ENCODE measurements at regions not wholly inside any gene's neighbourhood (a gene's known extent, or its start where the extent isn't known, plus 50 kb on each side); places are given as distances from the start of the nearest gene placed in this dataset.

- DNase-seq (ENCODE audit: low spot score) = no peak
These were observed 846.5 kb downstream of the TYW1 start for GRCh38 chr7:67843001-67843565.

DNA sequence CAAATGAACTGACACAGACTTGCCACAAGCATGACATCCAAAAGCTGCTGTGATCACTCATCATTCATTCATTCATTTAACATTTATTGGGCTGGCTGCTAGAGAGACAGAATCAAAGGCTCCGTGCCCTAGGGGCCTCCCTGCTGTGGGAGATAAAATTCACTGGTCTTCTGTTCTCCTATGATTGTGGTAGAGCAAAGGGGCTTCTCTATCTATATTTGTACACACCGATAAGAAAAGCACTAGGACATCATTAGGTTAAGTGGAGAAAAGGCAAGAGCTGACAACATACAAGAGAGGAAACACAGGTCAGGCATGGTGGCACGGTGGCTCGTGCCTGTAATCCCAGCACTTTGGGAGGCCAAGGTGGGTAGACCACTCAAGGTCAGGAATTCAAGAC is 847.0 kb downstream of the TYW1 start:
- no peak for DNase-seq (ENCODE audit: low spot score)

- no peak for DNase-seq (ENCODE audit: low spot score)
These were observed 850.6 kb downstream of the TYW1 start for GRCh38 chr7:67847092-67847787.

GRCh38 chr7:67854221-67855178 is 857.9 kb downstream of the TYW1 start:
- no peak for DNase-seq (ENCODE audit: low spot score)

- no peak for DNase-seq (ENCODE audit: low spot score)
These were observed 858.7 kb downstream of the TYW1 start for GRCh38 chr7:67855322-67855721.

DNA sequence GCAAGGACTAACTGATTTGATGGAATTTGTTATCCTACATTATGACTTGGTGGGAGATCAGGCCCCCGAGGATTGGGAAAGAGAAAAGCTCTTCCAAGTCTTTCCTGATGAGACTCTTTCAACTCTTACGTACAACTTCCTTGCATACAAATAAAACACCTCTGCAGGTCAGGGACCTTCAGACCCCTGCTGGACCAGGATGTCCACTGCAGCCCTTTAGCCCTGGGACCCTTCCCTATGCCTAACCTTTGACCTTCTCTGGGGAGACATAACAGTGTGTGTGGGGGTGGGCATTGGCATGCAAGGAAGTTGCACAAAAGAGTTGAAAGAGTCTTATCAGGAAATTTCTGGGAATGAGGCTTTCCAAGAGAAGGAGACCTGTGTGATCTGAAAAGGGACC is 859.4 kb downstream of the TYW1 start:
- no peak for DNase-seq (ENCODE audit: low spot score)

DNA sequence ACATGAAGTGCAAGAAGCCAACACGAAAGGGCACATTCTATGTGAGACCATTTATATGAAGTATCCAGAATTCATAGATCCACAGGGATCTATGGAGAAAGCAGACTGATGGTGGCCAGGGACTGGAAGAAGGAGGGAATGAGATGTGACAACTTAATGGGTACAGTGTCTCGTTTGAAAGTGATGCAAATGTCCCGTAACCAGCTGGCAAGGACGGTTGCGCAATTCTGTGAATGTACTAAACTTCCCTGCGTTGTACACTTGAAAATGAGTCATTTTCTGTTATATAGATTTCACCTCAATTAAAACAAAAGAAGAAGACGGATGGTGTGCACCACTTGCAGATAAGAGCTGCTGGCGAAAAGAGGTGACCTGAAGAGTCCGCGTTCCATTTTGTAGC is 861.1 kb downstream of the TYW1 start:
- DNase-seq (ENCODE audit: low spot score) = no peak

GRCh38 chr7:67858931-67859330 is 862.3 kb downstream of the TYW1 start:
- DNase-seq (ENCODE audit: low spot score) = no peak

GRCh38 chr7:67863911-67864310 is 867.3 kb downstream of the TYW1 start:
- DNase-seq (ENCODE audit: low spot score) = no peak

- no peak for DNase-seq (ENCODE audit: low spot score)
These were observed 869.4 kb downstream of the TYW1 start for GRCh38 chr7:67866054-67866453.

- no peak for DNase-seq (ENCODE audit: low spot score)
These were observed 870.2 kb downstream of the TYW1 start for GRCh38 chr7:67866812-67867211.

DNA sequence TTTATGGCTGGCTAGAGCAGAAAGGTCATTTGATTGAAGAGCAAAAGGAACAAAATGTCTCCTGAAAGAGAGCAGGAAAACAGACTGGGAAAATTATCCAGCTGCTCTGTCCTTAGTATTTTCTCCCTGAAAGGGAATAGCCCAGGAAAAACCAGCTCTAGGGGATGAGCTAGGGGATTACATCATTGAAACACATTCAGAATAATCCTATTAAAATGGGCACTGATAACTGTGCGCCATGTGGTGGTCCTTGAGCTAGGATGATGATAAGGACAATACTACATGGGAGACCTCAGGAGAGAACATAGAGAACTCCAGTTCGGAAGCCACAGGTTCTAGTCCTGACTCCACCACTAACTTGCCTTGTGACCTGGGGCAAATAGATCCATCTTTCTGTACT is 873.8 kb downstream of the TYW1 start:
- no peak for DNase-seq (ENCODE audit: low spot score)

GRCh38 chr7:67875558-67875957 is 878.9 kb downstream of the TYW1 start:
- DNase-seq (ENCODE audit: low spot score) = no peak

GRCh38 chr7:67878808-67879207 is 882.2 kb downstream of the TYW1 start:
- DNase-seq (ENCODE audit: low spot score) = no peak

DNA sequence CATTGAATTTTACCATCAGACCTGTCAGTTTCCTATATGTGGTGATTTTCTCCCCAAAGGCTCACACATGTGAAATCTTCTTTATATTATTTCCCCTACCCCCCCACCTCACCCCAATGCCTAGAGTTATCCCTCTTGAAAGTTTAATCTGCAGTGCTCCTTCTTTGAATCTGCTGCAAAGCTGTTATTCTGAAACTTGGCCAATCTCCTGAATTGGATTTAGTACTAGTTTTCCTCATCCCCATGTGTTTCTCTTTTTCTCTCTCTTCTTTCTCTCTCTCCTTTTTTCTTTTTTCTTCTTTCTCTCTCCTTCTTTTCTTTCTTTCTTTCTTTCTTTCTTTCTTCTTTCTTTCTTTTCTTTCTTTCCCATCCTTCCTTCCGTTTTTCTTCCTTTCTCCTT is 886.2 kb downstream of the TYW1 start:
- no peak for DNase-seq (ENCODE audit: low spot score)

DNA sequence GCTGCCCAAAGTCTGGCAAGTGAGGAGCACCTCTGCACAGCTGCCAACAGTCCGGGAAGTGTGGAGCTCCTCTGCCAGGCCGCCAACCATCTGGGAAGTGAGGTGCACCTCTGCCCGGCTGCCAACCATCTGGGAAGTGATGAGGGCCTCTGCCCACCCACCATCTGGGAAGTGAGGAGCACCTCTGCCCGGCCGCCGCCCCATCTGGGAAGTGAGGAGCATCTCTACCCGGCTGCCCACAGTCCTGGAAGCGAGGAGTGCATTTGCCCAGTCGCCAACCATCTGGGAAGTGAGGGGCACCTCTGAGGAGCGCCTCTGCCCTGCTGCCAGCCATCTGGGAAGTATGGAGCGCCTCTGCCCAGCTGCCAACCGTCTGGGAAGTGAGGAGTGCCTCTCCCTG is 893.7 kb downstream of the TYW1 start:
- DNase-seq (ENCODE audit: low spot score) = no peak

- no peak for DNase-seq (ENCODE audit: low spot score)
These were observed 898.1 kb downstream of the TYW1 start for GRCh38 chr7:67894746-67895145.

- no peak for DNase-seq (ENCODE audit: low spot score)
These were observed 900.1 kb downstream of the TYW1 start for GRCh38 chr7:67896721-67897120.

DNA sequence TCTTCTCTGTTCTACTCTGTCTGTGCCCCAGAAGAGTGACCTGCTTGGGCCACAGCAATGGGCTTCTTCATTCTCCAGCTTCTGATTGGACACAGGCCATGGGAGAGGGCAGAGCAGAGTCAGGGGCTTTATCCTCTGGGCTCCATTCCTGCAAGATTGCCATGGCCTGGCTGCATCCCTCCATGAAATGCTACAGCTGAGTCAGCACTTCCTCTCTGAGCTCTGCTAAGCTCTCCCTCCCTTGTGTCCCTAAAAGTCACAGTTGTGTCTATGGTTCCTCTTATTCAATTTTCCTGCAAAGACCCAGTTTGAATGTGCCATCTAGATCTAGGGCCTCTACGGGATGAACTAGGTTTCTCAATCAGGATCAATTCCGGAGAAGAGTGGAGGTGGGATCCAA is 903.8 kb downstream of the TYW1 start:
- DNase-seq (ENCODE audit: low spot score) = no peak

DNA sequence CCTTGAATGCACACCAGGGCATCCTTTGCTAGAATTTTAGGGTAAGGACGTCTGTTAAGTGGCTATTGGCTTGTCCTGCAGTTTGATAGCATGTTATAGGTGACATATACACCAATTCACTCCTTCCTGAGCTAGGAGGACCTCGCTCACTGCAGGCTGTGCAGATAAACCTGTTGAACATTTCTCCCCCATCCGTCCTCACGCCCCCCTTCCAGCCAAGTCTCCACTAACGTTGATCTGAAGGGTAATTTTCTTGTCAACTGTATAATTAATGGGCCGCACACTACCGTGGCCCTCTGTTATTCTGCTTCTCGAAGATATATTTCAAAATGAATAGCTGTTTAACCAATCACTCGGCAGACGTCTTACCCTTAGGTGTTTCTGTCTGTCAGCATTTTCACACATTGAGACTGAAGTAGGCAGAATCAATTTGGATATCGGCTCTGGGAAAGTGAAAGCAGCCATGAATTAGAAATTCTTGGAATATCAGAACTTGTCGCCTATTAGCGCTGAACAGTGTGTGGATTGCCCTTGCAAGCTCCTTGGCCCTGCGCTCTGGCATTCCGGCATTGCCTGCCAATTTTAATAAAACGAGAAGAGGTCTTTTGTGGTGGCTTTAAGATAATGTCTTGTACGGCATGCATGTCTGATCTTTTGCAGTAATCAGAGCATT is 905.3 kb downstream of the TYW1 start:
- no peak for DNase-seq (ENCODE audit: low spot score)

- DNase-seq (ENCODE audit: low spot score) = no peak
These were observed 911.2 kb downstream of the TYW1 start for GRCh38 chr7:67907792-67908191.

- no peak for DNase-seq (ENCODE audit: low spot score)
These were observed 915.8 kb downstream of the TYW1 start for GRCh38 chr7:67912437-67912836.

DNA sequence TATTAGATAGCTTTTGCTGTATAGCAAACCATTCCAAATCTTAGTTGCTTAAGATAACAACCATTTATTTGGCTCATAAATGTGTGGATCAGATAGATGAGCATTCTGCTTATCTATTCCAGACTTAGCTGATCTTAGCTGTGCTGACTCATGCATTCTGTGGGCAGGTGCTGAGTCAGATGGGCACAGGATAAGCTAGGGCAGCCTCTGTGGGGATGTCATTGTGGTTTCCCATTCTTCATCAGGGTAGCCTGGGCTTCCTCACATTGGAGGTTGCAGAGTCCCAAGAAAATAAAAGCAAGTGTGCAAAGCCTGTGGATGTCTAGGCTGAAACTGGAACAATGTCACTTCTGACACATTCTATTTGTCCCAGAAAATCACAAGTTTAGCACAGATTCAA is 917.0 kb downstream of the TYW1 start:
- DNase-seq (ENCODE audit: low spot score) = no peak

All from hematopoietic multipotent progenitor cell treated with erythropoietin and hydrocortisone succinate and interleukin-3 and kit ligand, for 17 days (in vitro differentiated cells).